OCI-LY7 (cell line): ENCODE measurements at regions not wholly inside any gene's neighbourhood (a gene's known extent, or its start where the extent isn't known, plus 50 kb on each side); places are given as distances from the start of the nearest gene placed in this dataset.
"Not testable (repeated sequence)": the region's sequence is repeated elsewhere in the genome, so short reads cannot be mapped to it uniquely, and the experiment has no call there.

Experiments
- BruUV-seq: library from RNA; stranded (reverse); fragments of 400-500 nt; replicated peaks from 2 replicates; lab custom pipeline; 2021; lab: Mats Ljungman, UMichigan
- CTCF ChIA-PET: fragments of 300-600 bp; sonication (Branson Sonifier 250); formaldehyde crosslinking; loops from one replicate; lab custom pipeline; 2022; ENCODE audit warnings: antibody characterized with exemption; ENCODE audit not compliant: unreplicated experiment; lab: Charles Lee
- POLR2A ChIA-PET: fragments of 300-600 bp; sonication (Branson Sonifier 250); formaldehyde crosslinking; loops from one replicate; lab custom pipeline; 2022; ENCODE audit warnings: antibody characterized with exemption; lab: Charles Lee
- DNase-seq: peaks from one replicate; pipeline ENCODE4 v3.0.0-alpha.2; 2015; ENCODE audit warnings: low spot score
- H2AFZ ChIP-seq: fragments of 200-600 bp; sonication (generic), shearing (Covaris generic); 2 replicates; pipeline ENCODE4 v1.6.1; 2014; ENCODE audit warnings: mild to moderate bottlenecking, antibody characterized with exemption, low read length, moderate library complexity
- H3K27ac ChIP-seq: fragments of 200-600 bp; sonication (generic); 2 replicates; pipeline ENCODE4 v1.5.1; 2014; ENCODE audit warnings: mixed run types, low read depth, mild to moderate bottlenecking, moderate library complexity, low read length, inconsistent platforms; ENCODE audit not compliant: poor library complexity, severe bottlenecking
- H3K36me3 ChIP-seq: fragments of 200-600 bp; sonication (generic); 2 replicates; pipeline ENCODE4 v1.6.1; 2014; ENCODE audit warnings: mild to moderate bottlenecking, antibody characterized with exemption, low read length, moderate library complexity, mixed read lengths; ENCODE audit not compliant: insufficient read depth
- H3K4me1 ChIP-seq: fragments of 200-600 bp; sonication (generic); 2 replicates; pipeline ENCODE4 v1.5.1; 2014; ENCODE audit warnings: mild to moderate bottlenecking, low read length; ENCODE audit not compliant: insufficient read depth, poor library complexity, severe bottlenecking
- H3K4me2 ChIP-seq: fragments of 200-600 bp; sonication (generic); 2 replicates; pipeline ENCODE4 v1.6.1; 2014; ENCODE audit warnings: mild to moderate bottlenecking, low read length
- H3K4me3 ChIP-seq: fragments of 200-600 bp; sonication (generic); 2 replicates; pipeline ENCODE4 v1.5.1; 2014; ENCODE audit warnings: mild to moderate bottlenecking, low read depth, low read length; ENCODE audit not compliant: poor library complexity, severe bottlenecking
- H3K79me2 ChIP-seq: fragments of 200-600 bp; sonication (generic); 2 replicates; pipeline ENCODE4 v1.6.1; 2016; ENCODE audit warnings: low read depth, mild to moderate bottlenecking, low read length, moderate library complexity, mixed read lengths; ENCODE audit not compliant: insufficient read depth
- H3K9me2 ChIP-seq: fragments of 200-600 bp; sonication (generic); 2 replicates; pipeline ENCODE4 v1.6.1; 2016; ENCODE audit warnings: mild to moderate bottlenecking, low read length, mixed read lengths; ENCODE audit not compliant: insufficient read depth
- H3K9me3 ChIP-seq: fragments of 200-600 bp; sonication (generic); 2 replicates; pipeline ENCODE4 v1.6.1; 2014; ENCODE audit warnings: mild to moderate bottlenecking, mixed run types, low read length, mixed read lengths
- H4K20me1 ChIP-seq: fragments of 200-600 bp; sonication (generic); 2 replicates; pipeline ENCODE4 v1.6.1; 2014; ENCODE audit warnings: mild to moderate bottlenecking, antibody characterized with exemption, low read length, moderate library complexity, mixed read lengths; ENCODE audit not compliant: insufficient read depth
- intact Hi-C: fragments of 100-400 bp; cut with micrococcal nuclease; formaldehyde crosslinking; loops from one replicate; pipeline ENCODE4 v1.10.0; 2022; ENCODE audit not compliant: unreplicated experiment

DNA sequence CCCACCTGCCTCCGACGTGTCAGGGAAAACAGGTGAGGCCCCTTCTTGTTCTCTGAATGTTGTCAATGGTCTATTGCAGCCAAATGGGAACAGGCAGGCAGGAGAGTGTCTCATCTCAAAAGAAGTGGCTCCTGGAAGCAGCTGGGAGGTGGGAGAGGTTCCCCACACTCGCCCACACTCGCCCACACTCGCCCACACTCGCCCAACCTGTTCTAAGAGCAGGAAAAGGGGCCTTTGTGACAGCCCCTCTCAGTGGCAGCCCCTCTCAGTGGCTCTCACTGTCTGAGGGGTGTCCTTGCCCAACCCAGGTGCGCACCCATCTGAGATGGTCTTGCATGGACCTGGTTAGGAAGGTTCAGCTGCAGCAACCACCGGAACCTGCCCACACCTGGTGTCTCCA, 162.2 kb downstream of the LMLN start:
- BruUV-seq, H3K27ac ChIP-seq, H3K36me3 ChIP-seq, H3K79me2 ChIP-seq, intact Hi-C loops, H3K4me2 ChIP-seq, H3K4me3 ChIP-seq, H3K9me3 ChIP-seq, CTCF ChIA-PET, H3K9me2 ChIP-seq, H2AFZ ChIP-seq, H3K4me1 ChIP-seq, H4K20me1 ChIP-seq, POLR2A ChIA-PET, DNase-seq: not testable (repeated sequence)

DNA sequence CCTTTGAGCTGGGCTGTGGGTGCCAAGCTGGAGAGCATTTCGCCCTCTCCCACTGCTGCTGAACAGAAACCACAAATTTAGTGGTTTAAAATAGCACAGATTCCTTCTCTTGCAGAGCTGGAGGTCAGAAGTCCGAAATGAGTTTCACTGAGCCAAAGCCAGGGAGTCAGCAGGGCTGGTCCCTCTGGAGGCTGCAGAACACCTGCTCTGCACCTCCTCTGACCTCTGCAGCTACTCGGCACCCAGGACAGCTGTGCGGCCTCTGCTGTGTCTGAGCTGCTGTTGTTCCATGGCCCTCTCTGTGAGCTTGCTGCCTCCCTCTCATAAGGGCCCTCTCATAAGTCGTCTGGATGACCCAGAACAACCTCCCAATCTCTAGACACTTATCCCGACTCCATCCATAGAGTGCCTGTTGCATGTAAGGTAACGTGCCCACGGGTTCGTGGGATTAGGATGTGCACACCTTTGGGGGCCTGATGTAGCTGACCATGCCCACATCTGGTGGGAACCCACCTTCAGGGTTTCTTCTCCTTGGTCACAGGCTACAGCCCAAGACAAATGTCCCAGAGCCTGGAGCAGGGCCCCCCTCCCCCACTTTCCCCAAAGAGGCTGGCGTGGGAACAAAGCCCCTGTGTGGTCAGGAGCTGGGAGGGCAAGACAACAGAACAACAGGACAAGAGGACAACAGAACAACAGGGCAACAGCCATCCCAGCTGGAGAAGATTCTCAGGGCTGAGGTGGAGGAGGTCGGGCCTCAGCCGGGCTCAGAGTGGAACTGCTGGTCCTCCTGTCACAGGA, 177.2 kb downstream of the LMLN start:
- intact Hi-C loops, H3K9me3 ChIP-seq, H4K20me1 ChIP-seq, H2AFZ ChIP-seq, H3K4me3 ChIP-seq, H3K79me2 ChIP-seq, H3K4me2 ChIP-seq, H3K4me1 ChIP-seq, H3K36me3 ChIP-seq, POLR2A ChIA-PET, CTCF ChIA-PET, DNase-seq, BruUV-seq, H3K27ac ChIP-seq, H3K9me2 ChIP-seq: not testable (repeated sequence)

DNA sequence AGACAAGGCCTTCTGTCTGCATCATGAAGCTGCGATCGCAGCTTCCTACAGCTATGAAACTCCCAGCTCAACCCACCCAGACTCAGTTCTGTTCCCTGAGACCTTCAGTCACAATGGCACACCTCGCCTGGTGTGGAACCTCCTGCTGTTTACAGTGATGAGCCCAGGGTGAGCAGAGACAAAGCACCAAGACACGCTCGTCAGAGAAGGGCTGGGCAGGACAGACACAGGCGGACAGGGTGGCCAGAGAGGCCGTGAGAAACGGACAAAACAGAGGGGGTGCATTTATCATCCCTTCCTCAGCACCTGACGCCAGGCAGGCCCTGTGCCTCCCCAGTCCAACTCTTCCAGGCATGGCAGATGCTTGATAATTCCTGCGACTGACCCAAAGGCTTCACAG, 178.2 kb downstream of the LMLN start:
- CTCF ChIA-PET, H3K27ac ChIP-seq, H2AFZ ChIP-seq, H3K4me3 ChIP-seq, H3K9me3 ChIP-seq, H3K4me1 ChIP-seq, H3K36me3 ChIP-seq, POLR2A ChIA-PET, BruUV-seq, intact Hi-C loops, H3K4me2 ChIP-seq, DNase-seq, H3K9me2 ChIP-seq, H3K79me2 ChIP-seq, H4K20me1 ChIP-seq: not testable (repeated sequence)

DNA sequence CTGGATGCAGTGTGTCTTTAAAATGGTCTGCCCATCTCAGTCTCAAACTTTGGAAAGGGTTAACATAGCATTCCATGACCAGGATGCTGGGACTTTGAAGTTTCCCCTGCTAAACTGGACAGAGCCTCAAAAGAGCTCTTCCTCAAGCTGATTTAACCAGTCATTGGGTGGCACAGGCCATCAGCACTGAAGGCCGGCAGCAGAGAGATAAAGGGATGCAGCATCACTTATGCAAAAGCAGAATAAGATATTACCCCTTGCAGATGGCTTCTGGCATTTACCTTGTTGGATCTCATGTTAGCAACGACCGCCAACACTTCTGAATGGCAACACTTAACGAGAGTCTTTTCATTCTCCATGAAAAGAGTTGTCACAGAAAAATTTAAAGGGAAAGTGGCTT, 179.0 kb downstream of the LMLN start:
- POLR2A ChIA-PET, H3K4me3 ChIP-seq, H3K27ac ChIP-seq, H3K4me1 ChIP-seq, H3K9me2 ChIP-seq, H3K36me3 ChIP-seq, intact Hi-C loops, DNase-seq, H3K4me2 ChIP-seq, H3K9me3 ChIP-seq, BruUV-seq, H2AFZ ChIP-seq, H4K20me1 ChIP-seq, CTCF ChIA-PET, H3K79me2 ChIP-seq: not testable (repeated sequence)

GRCh38 chr3:198139513-198140167, 179.6 kb downstream of the LMLN start:
- H3K36me3 ChIP-seq, H3K4me3 ChIP-seq, BruUV-seq, intact Hi-C loops, H3K9me2 ChIP-seq, CTCF ChIA-PET, H4K20me1 ChIP-seq, DNase-seq, H3K9me3 ChIP-seq, H3K27ac ChIP-seq, H3K4me1 ChIP-seq, POLR2A ChIA-PET, H2AFZ ChIP-seq, H3K79me2 ChIP-seq, H3K4me2 ChIP-seq: not testable (repeated sequence)

GRCh38 chr3:198143300-198144137, 183.5 kb downstream of the LMLN start:
- H3K36me3 ChIP-seq, H3K4me1 ChIP-seq, BruUV-seq, H4K20me1 ChIP-seq, POLR2A ChIA-PET, H3K27ac ChIP-seq, CTCF ChIA-PET, intact Hi-C loops, H3K9me3 ChIP-seq, DNase-seq, H3K4me2 ChIP-seq, H3K9me2 ChIP-seq, H3K79me2 ChIP-seq, H2AFZ ChIP-seq, H3K4me3 ChIP-seq: not testable (repeated sequence)
